ENCODE measurements at regions not wholly inside any gene's neighbourhood (a gene's known extent, or its start where the extent isn't known, plus 50 kb on each side); places are given as distances from the start of the nearest gene placed in this dataset.

DNA sequence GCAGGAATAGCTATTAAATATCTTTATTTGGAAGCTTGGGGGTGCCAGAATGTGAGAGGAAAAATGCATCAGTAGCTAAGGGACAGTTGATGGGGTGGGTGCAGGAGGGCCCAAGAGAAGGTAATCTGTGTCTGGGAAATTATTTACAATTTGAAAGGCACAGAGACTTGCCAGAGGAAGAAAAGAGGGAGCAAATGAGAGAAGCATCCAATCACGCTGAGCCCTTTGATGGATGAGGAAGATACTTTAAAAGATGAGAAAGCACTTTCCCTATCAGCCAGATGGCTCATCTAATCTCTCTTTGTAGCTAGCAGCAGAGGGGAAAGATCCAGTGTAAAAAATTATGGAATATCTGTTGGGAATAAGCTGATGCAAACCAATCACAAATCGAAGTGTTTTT, 57.0 kb upstream of the ABCA1 start:
- TF ChIP-seq, protein P1, sequence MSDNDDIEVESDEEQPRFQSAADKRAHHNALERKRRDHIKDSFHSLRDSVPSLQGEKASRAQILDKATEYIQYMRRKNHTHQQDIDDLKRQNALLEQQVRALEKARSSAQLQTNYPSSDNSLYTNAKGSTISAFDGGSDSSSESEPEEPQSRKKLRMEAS (IDR thresholded peaks at IDR 0.05; ENCODE audit: low read depth): no peak
- TF ChIP-seq RAD21 (IDR thresholded peaks at IDR 0.05; ENCODE audit: low read length) (no peak), MXI1 (IDR thresholded peaks at IDR 0.05; ENCODE audit: low read depth, low read length) (no peak), EZH2phosphoT487 (IDR thresholded peaks at IDR 0.05; ENCODE audit: borderline replicate concordance, low read depth) (no peak)
